ENCODE measurements at regions not wholly inside any gene's neighbourhood (a gene's known extent, or its start where the extent isn't known, plus 50 kb on each side); places are given as distances from the start of the nearest gene placed in this dataset.

DNA sequence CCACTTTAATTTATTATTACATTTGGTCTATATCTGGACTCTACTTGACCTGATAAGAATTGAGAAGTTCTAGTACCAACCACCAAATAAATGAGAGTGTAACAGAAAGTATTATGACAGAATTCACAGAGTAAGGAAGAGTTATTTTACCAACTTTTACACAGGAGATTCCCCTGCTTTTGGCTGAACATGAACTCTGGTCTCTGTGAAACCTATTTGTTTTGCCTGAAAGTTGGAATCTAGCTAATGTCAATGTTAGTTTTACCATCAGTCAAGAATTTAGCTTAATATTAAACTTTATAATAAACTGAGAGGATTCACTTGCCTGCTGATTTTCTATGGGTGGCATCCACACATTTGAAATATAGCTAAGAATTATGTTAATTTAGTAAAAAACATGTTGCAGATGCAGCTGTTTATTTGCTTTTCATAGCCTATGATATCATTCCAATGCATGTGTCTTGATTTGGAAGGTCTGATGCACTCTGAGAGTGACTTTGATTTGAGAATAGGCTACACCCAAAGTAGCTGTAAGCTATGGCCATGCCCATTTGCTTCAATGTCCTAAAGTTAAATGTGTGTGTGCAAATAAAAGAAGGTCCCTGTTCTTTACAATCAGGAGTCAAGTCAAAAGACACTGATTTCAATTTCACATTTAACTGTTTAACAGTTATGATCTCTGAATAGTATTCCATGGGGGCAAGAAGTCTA is 150.9 kb upstream of the RASGEF1B start:
- ATAC-seq (ENCODE audit: insufficient number of reproducible peaks, low FRiP score, low read depth) (no peak), DNase-seq (ENCODE audit: low spot score) (no peak)
- Histone ChIP-seq H3K9me3 (no peaks in the 10 kb centered on the region), H3K27ac (no peak overlapping the region), H3K36me3 (no peaks in the 10 kb centered on the region), H3K27me3 (replicated peaks; ENCODE audit: insufficient read depth) (no peaks in the 10 kb centered on the region), H3K4me3 (no peak overlapping the region), H3K4me1 (ENCODE audit: control insufficient read depth in 1 of 2, low read depth in 2 of 2) (no peaks in the 10 kb centered on the region)
- TF ChIP-seq, protein P1, sequence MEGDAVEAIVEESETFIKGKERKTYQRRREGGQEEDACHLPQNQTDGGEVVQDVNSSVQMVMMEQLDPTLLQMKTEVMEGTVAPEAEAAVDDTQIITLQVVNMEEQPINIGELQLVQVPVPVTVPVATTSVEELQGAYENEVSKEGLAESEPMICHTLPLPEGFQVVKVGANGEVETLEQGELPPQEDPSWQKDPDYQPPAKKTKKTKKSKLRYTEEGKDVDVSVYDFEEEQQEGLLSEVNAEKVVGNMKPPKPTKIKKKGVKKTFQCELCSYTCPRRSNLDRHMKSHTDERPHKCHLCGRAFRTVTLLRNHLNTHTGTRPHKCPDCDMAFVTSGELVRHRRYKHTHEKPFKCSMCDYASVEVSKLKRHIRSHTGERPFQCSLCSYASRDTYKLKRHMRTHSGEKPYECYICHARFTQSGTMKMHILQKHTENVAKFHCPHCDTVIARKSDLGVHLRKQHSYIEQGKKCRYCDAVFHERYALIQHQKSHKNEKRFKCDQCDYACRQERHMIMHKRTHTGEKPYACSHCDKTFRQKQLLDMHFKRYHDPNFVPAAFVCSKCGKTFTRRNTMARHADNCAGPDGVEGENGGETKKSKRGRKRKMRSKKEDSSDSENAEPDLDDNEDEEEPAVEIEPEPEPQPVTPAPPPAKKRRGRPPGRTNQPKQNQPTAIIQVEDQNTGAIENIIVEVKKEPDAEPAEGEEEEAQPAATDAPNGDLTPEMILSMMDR (IDR thresholded peaks at IDR 0.05), result no peak

DNA sequence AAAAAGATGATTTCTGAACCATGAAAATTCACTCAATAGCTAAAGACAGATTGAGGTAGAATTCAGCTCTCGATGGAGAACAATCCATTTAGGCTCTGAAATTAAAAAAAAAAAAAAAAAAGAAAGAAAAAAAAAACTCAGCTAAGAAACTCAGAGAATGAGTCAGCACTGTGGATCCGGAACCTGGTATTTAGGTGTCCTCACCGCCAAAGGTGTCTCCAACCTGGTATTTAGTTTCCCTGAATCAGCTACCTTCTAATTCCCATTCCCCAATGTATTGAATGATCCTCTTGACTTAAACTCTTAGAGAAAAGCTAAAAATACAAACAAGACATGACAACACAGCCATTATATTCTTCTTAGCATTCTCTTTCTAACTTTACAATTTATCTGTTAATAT is 150.3 kb upstream of the RASGEF1B start:
- H3K4me3 ChIP-seq, result no peak overlapping the region
- H3K4me1 ChIP-seq (ENCODE audit: control insufficient read depth in 1 of 2, low read depth in 2 of 2), result no peaks in the 10 kb centered on the region
- TF ChIP-seq, protein P1 (IDR thresholded peaks at IDR 0.05), result no peak
- no peaks in the 10 kb centered on the region for H3K36me3 ChIP-seq
- ATAC-seq (ENCODE audit: insufficient number of reproducible peaks, low FRiP score, low read depth) (no peak), DNase-seq (ENCODE audit: low spot score) (no peak)
- H3K9me3 ChIP-seq, result no peaks in the 10 kb centered on the region
- no peaks in the 10 kb centered on the region for H3K27me3 ChIP-seq (replicated peaks; ENCODE audit: insufficient read depth)
- no peak overlapping the region for H3K27ac ChIP-seq

DNA sequence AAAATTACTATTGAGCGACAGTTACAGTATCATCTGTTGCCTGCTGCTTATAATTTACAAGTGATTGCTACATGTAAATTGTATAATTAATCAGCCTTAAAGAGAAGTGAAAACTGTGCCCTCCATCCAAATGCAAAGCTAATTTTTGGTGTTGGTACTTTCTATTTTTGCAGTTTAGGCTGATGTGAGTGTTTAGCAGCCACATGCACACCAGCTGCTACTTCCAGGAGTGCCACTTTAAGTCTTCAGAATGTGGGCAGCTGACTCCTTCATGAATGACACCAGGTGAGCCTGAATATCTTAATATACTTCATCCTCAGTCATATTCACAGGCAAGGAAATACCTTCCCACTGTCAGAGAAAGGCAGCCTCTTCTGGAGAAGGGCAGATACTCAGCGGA is 149.8 kb upstream of the RASGEF1B start:
- Histone ChIP-seq H3K27me3 (replicated peaks; ENCODE audit: insufficient read depth) (no peaks in the 10 kb centered on the region), H3K4me1 (ENCODE audit: control insufficient read depth in 1 of 2, low read depth in 2 of 2) (no peaks in the 10 kb centered on the region), H3K36me3 (no peaks in the 10 kb centered on the region), H3K9me3 (no peaks in the 10 kb centered on the region), H3K4me3 (no peak overlapping the region), H3K27ac (no peak overlapping the region)
- ATAC-seq (ENCODE audit: insufficient number of reproducible peaks, low FRiP score, low read depth), result no peak
- TF ChIP-seq, protein P1 (IDR thresholded peaks at IDR 0.05), result no peak
- DNase-seq (ENCODE audit: low spot score), result no peak

DNA sequence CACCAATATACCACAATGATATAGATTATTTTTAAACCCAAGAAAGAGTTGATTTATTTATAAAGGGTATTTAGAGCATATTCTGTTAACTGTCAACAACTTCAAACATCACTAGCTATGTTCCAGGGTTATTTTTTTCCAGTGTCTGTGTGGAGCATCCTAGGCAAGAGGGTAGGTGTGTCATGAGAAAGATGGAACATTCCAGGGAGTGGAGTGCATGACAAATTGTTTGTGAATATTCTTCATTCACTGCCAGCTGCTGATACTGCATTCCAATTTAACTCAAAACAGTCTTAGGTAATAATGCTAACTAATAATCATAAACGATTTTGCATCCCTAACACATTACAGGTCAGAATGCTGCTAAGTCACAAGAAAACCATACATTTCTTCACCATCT is 148.7 kb upstream of the RASGEF1B start:
- no peak overlapping the region for H3K4me3 ChIP-seq
- TF ChIP-seq, protein P1 (IDR thresholded peaks at IDR 0.05), result no peak
- ATAC-seq (ENCODE audit: insufficient number of reproducible peaks, low FRiP score, low read depth) (no peak), DNase-seq (ENCODE audit: low spot score) (no peak)
- H3K4me1 ChIP-seq (ENCODE audit: control insufficient read depth in 1 of 2, low read depth in 2 of 2), result no peaks in the 10 kb centered on the region
- H3K36me3 ChIP-seq, result no peaks in the 10 kb centered on the region
- H3K27me3 ChIP-seq (replicated peaks; ENCODE audit: insufficient read depth), result no peaks in the 10 kb centered on the region
- H3K27ac ChIP-seq, result no peak overlapping the region
- H3K9me3 ChIP-seq, result no peaks in the 10 kb centered on the region

DNA sequence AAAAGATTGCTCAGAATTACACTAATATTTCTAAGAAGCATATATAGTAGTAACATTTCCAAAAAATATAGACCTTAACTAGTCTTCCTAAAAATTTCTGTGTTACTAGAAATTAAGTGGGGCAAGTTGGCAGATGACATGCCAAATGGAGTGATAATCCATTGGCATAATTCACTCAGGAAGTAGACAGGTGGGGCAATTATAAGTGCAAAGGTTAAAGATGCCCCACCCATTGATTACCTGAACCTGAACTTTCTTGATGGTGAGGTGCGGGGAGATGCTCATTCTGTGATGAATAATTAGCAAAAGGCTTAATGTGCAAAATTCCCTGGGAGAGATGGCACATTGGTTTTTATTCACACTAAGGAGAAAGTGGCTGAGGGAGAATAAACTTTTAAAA is 145.8 kb upstream of the RASGEF1B start:
- TF ChIP-seq, protein P1 (IDR thresholded peaks at IDR 0.05), result no peak
- no peaks in the 10 kb centered on the region for H3K4me1 ChIP-seq (ENCODE audit: control insufficient read depth in 1 of 2, low read depth in 2 of 2)
- DNase-seq (ENCODE audit: low spot score), result no peak
- no peak overlapping the region for H3K27ac ChIP-seq
- no peak for ATAC-seq (ENCODE audit: insufficient number of reproducible peaks, low FRiP score, low read depth)
- H3K27me3 ChIP-seq (replicated peaks; ENCODE audit: insufficient read depth), result no peaks in the 10 kb centered on the region
- no peaks in the 10 kb centered on the region for H3K9me3 ChIP-seq
- no peak overlapping the region for H3K4me3 ChIP-seq
- no peaks in the 10 kb centered on the region for H3K36me3 ChIP-seq

All from thoracic aorta (tissue), 2 donors.